ENCODE measurements at regions not wholly inside any gene's neighbourhood (a gene's known extent, or its start where the extent isn't known, plus 50 kb on each side); places are given as distances from the start of the nearest gene placed in this dataset.

GRCh38 chr3:68060191-68060590, 405.8 kb upstream of the SUCLG2 start:
- TF ChIP-seq CTCF (IDR thresholded peaks at IDR 0.05) (no peak), POLR2A (IDR thresholded peaks at IDR 0.05) (no peak)
